Fibroblast of lung (primary cell): ENCODE measurements at regions not wholly inside any gene's neighbourhood (a gene's known extent, or its start where the extent isn't known, plus 50 kb on each side); places are given as distances from the start of the nearest gene placed in this dataset.

Source experiments
- CTCF ChIP-seq, 2 donors: IDR thresholded peaks in 1 of 2; conservative IDR thresholded peaks in 1 of 2; 1 replicate in 1 of 2; 2 replicates in 1 of 2; pipeline ENCODE4 v1.5.1; 2011 to 2012; ENCODE audit warnings: low read length in 2 of 2, control low read depth in 1 of 2, inconsistent platforms in 1 of 2, low read depth in 1 of 2, mild to moderate bottlenecking in 1 of 2
- EZH2 ChIP-seq: IDR thresholded peaks from 2 replicates; pipeline ENCODE4 v1.5.1; 2012; ENCODE audit warnings: low read length, control low read depth, mild to moderate bottlenecking; ENCODE audit errors: missing control alignments

GRCh38 chr20:60930023-60930790 lies 321.9 kb upstream of the CDH4 start:
- TF ChIP-seq CTCF (conservative IDR thresholded peaks at IDR 0.05 in 1 of 2, IDR thresholded peaks at IDR 0.05 in 1 of 2; ENCODE audit: low read depth in 1 of 2, low read length in 2 of 2), result no peak
- TF ChIP-seq EZH2, result no peak
